GM21515 (cell line): ENCODE measurements at regions not wholly inside any gene's neighbourhood (a gene's known extent, or its start where the extent isn't known, plus 50 kb on each side); places are given as distances from the start of the nearest gene placed in this dataset.
"Not testable (repeated sequence)": the region's sequence is repeated elsewhere in the genome, so short reads cannot be mapped to it uniquely, and the experiment has no call there.

Source experiments
- ATAC-seq: cut with Tn5 transposase; IDR thresholded peaks from one replicate; pipeline ENCODE4 v1.9.1; 2021; ENCODE audit not compliant: unreplicated experiment

GRCh38 chr9:20240498-20240897, 381.8 kb downstream of the MLLT3 start:
- ATAC-seq: no peak

DNA sequence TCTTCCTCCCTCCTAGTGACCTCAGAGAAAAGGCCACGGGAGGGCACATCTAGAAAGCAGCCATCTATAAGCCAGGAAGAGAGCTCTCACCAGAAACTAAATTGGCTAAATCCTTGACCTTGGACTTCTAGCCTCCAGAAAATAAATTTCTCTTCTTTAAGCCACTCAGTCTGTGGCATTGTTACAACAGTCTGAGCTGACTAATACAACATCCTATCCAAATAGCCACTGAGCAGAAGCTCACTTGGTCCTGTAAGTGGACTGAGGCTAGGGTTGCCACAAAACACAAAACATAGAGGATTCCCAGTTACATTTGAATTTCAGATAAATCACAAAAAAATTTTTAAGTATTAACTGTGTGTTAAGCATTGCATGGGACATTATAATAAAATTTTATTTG, 383.4 kb downstream of the MLLT3 start:
- no peak for ATAC-seq

- no peak for ATAC-seq
Observed at GRCh38 chr9:20237686-20238085, 384.6 kb downstream of the MLLT3 start.

DNA sequence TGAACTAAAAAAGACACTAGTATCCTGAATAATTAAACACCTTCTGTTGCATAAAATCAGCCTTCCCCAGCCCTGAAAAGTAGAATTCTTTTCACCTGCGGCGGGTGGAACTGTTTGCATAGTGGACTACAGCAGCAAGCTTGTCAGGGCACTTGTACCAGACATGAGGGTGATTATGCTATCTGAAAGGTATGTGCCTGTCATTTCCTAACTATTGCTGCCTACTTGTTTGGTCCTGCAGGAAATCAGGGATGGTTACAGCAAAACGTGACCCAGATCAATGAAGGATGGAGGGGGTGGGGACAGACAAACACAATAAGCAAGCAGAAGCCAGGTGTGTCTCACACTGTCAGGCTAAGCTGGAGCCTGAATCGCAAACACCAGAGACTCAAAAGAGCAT, 385.6 kb downstream of the MLLT3 start:
- ATAC-seq: no peak

DNA sequence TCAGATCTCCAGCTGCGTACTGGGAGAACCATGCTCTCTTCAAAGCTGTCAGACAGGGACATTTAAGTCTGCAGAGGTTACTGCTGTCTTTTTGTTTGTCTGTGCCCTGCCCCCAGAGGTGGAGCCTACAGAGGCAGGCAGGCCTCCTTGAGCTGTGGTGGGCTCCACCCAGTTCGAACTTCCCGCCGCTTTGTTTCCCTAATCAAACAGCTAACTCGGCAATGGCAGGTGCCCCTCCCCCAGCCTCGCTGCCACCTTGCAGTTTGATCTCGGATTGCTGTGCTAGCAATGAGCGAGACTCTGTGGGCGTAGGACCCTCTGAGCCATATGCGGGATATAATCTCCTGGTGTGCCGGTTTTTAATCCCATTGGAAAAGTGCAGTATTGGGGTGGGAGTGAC, 387.1 kb downstream of the MLLT3 start:
- not testable (repeated sequence) for ATAC-seq

GRCh38 chr9:20228096-20228495, 394.2 kb downstream of the MLLT3 start:
- no peak for ATAC-seq

DNA sequence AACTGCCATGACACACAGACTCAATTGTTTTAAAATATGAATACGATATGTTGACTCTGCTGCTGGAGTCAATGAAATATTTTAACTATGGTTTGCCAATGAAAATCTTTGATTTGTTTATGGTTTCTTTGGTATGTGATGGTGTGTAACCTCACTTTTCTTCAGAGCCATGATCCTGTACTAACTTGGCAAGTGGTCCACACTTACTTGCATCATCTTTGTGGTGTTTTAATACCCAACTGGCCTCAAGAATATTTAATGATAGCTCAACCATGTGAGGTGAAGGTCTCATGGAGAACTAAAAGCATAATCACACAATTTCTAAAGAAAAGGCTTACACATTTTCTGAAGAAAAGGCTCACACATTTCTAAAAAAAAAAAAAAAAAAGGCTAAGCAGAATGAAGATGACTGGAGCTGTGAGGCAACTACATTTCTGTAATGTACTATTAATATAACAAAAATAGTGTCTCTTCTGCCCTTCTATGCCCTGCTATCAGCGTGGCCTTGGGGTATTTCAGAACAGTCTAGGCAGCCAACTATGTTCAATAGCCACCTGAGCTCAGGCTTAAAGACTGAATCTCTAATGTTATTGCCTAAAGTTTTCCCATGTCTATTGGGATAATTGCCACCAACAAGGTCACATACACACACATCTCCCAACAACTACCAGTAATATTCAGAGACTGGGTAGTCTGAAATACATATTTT, 395.0 kb downstream of the MLLT3 start:
- no peak for ATAC-seq

- ATAC-seq: no peak
Observed at GRCh38 chr9:20226345-20226744, 396.0 kb downstream of the MLLT3 start.

DNA sequence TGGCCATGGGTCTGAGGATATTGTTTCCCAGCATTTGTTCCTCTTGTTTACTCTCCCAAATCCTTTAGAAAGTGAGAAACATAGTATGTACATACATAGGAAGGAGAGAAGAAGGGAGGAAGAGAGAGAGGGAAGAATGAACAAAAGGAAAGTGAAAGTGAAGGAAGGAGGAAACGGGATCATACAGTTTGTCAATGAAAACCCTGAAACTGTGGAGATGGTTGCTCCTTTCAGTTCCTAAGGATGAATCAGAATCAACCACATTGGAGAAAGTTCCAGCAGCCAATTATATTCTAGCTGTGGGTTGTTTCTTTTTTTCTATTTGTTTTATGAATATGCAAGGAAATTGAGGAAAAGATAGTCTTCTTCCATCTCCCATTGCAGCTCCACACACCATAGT, 396.5 kb downstream of the MLLT3 start:
- no peak for ATAC-seq

GRCh38 chr9:20224756-20225155, 397.5 kb downstream of the MLLT3 start:
- no peak for ATAC-seq

DNA sequence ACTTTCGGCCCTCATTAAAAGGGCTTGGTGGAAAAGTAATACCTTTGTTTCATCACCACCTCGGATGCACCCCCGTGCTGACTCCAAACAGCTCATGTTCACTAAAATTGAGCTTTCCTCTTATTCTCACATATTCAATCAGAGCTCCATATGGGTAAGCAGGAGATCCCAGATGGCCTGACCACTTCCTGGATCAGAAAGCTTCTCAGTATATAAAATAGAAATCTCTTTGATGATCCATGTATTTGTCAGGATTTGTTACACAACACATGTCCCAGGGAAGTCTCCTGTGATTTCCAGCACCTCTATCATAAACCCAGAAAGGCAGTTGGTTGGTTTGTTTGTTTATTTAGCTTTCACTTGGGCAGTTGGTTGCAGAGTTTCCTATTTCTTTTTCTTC, 402.0 kb downstream of the MLLT3 start:
- no peak for ATAC-seq

- ATAC-seq: no peak
Observed at GRCh38 chr9:20219437-20219836, 402.9 kb downstream of the MLLT3 start.

GRCh38 chr9:20217596-20217995, 404.7 kb downstream of the MLLT3 start:
- no peak for ATAC-seq

GRCh38 chr9:20216438-20216837, 405.9 kb downstream of the MLLT3 start:
- no peak for ATAC-seq

GRCh38 chr9:20215552-20215951, 406.7 kb downstream of the MLLT3 start:
- no peak for ATAC-seq

- no peak for ATAC-seq
Observed at GRCh38 chr9:20212806-20213205, 409.5 kb downstream of the MLLT3 start.

DNA sequence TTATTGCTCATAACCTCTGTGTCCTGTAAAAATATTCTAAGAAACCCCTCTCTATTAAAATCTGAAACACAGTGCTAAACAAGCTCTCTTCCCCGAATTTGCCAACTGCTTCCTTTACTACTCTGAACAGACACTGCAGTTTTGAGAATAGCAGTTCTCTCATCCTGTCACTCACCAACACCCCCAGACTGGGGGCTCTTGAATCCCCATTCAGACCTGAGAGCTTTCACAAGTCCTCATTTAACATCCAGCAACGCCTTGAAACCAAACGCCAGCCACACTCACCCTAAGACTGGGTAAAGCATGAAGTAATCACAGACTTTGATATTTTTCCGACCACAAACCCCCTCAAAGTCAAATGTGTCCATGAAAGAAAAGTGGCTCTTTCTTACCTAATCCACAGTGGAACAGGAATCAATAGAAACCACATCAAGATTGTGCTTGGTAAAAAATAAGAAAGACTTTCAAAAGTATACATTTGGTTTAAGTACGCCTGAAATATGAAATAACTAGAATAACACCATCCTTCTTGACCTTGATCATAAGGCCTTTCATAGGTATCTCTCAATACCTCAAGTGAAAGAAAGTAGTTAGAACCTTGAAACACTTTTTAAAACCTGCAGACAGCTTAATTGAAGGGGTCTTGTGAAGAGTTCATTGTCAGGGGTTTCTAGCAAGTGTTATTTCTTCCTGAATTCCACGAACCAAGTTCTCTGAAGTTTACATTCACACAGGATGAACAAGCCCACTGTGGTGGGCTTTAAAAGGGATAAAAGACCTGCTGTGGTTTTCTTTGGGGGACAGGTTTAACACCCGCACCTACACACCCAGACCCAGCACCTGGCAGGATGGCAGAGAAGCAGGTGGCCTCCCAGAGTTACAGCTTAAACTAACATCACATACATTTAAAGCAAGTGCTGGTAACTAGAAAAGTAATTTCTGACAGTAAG, 412.6 kb downstream of the MLLT3 start:
- ATAC-seq: no peak

DNA sequence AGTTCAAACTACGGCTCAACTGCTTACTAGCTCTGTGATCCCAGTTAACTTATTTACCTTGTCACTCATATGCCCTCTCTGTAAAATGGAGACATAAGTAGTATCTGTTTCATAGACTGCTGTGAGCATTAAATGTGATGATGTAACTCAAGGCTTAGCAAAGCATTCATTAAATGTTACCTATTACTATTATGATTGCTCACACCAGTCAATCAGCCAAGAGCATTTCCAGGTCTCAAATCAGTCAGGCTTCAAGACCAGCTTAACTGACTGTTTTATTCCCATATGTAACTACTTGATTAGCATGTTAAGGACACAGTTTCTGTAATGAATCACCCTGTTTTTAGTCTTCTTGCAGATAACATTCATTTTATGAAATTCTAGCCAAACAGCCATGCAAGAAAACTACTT, 413.3 kb downstream of the MLLT3 start:
- ATAC-seq: no peak

DNA sequence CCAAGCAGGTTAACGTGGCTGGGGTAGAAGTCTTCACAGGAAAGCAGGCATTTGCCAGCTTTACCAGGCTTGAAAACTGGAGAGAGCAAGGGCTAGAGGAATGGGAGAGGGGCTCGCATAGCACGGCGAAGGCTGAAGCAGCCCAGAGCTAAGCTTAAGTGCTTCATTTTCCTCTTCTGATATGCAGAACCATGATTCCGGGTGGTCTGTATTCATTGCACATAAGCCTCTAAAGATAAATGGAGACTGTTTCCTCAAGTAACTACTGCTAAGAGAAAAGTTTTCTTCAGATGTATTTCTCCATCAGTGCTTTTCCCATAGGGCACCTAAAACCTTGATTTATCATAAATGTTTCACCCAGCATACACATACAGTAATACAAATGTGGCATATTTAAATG, 414.1 kb downstream of the MLLT3 start:
- no peak for ATAC-seq

DNA sequence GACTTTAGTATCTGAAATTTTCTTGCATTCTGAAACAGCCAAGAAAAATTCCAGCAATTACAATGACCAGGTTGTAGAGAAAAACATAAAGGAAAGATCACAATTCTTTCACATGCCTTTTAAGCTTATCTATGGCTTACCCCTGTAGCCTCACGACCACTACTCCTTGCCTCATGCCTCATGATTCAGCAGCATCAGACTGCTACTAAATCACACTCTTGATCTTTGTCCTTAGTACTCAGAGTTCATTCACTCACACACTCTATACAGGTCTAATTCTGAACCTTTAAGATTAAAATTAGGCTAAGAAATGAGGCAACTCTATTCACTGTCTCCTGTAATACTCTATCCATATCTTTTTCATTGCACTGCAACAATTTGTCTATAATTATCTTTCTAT, 415.1 kb downstream of the MLLT3 start:
- no peak for ATAC-seq

GRCh38 chr9:20205821-20206220, 416.5 kb downstream of the MLLT3 start:
- ATAC-seq: no peak

GRCh38 chr9:20200991-20201431, 412.2 kb upstream of the SLC24A2 start:
- no peak for ATAC-seq
